Stimulated activated naive CD8-positive, alpha-beta T cell treated with anti-CD3 and anti-CD28 coated beads, Interleukin-15, amount 100 ng/mL, for 72 hours (primary cell): ENCODE measurements at regions not wholly inside any gene's neighbourhood (a gene's known extent, or its start where the extent isn't known, plus 50 kb on each side); places are given as distances from the start of the nearest gene placed in this dataset.

ENCODE experiments used
- ATAC-seq: fragments of 150-1000 bp; cut with Tn5 transposase; 2 replicates; pipeline ENCODE4 v1.10.0; 2021; ENCODE audit warnings: mild to moderate bottlenecking, moderate library complexity
- DNase-seq, 2 donors: peaks; one replicate each; pipeline ENCODE4 v3.0.0; 2021 to 2022
- H3K27ac Mint-ChIP-seq, 2 donors: one replicate each; pipeline ENCODE4 v1.8.0; 2022; ENCODE audit warnings: mild to moderate bottlenecking in 2 of 2, mixed read lengths in 2 of 2, moderate library complexity in 2 of 2
- H3K27me3 Mint-ChIP-seq: one replicate; pipeline ENCODE4 v1.8.0; 2022; ENCODE audit warnings: mixed read lengths
- H3K4me1 Mint-ChIP-seq: one replicate; pipeline ENCODE4 v1.8.0; 2022; ENCODE audit warnings: mild to moderate bottlenecking, mixed read lengths
- H3K4me3 Mint-ChIP-seq, 2 donors: one replicate each; pipeline ENCODE4 v1.8.0; 2022; ENCODE audit warnings: mild to moderate bottlenecking in 2 of 2, mixed read lengths in 2 of 2, moderate library complexity in 1 of 2
- H3K9me3 Mint-ChIP-seq, 2 donors: one replicate each; pipeline ENCODE4 v1.8.0; 2022; ENCODE audit warnings: mixed read lengths in 2 of 2

DNA sequence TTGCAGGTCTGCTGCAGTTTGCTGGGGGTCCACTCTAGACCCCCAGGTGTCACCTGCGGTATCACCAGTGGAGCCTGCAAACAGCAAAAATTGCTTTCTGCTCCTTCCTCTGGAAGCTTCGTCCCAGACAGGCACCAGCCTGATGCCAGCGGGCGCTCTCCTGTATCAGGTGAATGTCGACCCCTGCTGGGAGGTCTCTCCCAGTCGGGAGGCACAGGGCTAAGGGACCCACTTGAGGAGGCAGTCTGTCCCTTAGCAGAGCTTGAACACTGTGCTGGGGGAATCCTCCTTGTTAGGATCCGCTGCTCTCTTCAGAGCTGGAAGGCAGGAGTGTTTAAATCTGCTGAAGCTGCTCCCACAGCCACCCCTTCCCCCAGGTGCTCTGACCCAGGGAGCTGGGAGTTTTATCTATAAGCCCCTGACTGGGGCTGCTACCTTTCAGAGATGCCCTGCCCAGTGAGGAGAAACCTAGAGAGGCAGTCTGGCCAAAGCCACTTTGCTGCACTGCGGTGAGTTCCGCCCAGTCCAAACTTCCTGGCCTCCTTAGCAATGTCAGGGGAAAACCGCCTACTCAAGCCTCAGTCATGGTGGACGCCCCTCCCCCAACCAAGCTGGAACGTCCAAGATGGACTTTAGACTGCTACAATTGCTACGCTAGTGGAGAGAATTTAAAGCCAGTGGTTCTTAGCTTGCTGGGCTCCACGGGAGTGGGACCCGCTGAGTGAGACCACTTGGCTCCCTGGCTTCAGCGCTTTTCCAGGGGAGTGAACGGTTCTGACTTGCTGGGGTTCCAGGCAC, 652.5 kb downstream of the KCNJ3 start:
- Mint-ChIP-seq H3K27ac (no peak overlapping the region), H3K27me3 (no peaks in the 10 kb centered on the region)
- no peak for ATAC-seq

DNA sequence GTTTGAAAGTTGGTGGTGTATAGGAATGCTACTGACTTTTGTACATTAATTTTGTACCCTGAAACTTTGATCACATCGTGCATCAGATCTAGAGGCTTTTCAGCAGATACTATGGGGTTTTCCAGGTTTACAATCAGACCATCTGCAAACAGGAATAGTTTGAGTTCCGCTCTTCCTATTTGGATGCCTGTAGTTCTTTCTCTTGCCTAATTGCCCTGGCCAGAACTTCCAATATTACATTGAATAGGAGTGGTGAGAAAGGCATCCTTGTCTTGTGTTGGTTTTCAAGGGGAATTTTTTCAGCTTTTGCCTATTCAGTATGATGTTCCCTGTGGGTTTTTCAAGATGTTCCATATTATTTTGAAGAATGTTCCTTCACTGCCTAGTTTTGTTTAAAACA, 633.5 kb downstream of the KCNJ3 start:
- no peak overlapping the region for H3K4me3 Mint-ChIP-seq
- H3K27me3 Mint-ChIP-seq, result no peaks in the 10 kb centered on the region
- no peak overlapping the region for H3K27ac Mint-ChIP-seq
- H3K9me3 Mint-ChIP-seq, result peaks cover 0 to 6% of the 10 kb centered on the region in 2 donors
- DNase-seq (no peak), ATAC-seq (no peak)
- no peaks in the 10 kb centered on the region for H3K4me1 Mint-ChIP-seq

More for the DNA sequence above, 652.5 kb downstream of the KCNJ3 start:
- DNase-seq, result no peak
- Mint-ChIP-seq H3K4me3 (no peak overlapping the region), H3K9me3 (no peaks in the 10 kb centered on the region), H3K4me1 (no peaks in the 10 kb centered on the region)

DNA sequence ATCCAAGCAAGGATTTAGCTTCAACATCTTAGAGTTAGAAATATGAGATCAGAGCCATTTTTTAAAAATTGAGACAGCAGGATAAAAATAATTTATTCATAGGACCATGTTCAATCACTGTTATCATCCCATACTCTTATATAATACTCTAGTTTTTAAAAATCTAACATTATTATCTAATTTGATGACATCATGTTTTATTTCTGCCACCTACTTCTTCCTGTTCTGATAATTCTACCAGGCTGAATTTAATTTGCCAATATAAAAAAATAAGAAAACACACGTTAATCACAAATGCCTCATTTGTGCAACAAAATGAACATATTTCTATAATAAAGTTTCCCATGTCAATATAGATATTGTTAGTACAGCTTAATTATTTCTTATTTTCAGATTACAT, 621.7 kb downstream of the KCNJ3 start:
- no peak for DNase-seq
- Mint-ChIP-seq H3K9me3 (no peaks in the 10 kb centered on the region), H3K4me1 (no peaks in the 10 kb centered on the region), H3K27me3 (no peaks in the 10 kb centered on the region), H3K4me3 (no peak overlapping the region), H3K27ac (no peak overlapping the region)
- ATAC-seq, result no peak

DNA sequence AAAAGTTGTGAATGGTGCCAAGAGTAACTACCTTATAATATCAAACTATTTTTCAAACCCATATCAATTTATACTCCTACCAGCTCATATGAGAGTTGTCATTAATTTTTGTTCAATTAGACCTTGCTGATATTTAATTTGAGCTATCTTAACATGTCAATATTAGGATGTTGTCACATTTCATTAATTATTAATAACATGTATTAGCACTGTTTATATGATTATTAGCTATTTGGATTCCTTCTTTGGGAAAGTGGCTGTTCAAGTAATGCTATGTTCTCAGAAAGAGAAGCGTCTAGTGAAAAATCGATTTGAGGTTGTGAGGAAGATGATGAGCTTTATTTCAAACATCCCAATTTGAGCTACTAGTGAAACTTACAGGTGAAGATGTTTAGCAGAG, 620.2 kb downstream of the KCNJ3 start:
- Mint-ChIP-seq H3K4me1 (no peaks in the 10 kb centered on the region), H3K27ac (no peak overlapping the region), H3K9me3 (no peaks in the 10 kb centered on the region), H3K4me3 (no peak overlapping the region), H3K27me3 (no peaks in the 10 kb centered on the region)
- DNase-seq, result no peak
- no peak for ATAC-seq

DNA sequence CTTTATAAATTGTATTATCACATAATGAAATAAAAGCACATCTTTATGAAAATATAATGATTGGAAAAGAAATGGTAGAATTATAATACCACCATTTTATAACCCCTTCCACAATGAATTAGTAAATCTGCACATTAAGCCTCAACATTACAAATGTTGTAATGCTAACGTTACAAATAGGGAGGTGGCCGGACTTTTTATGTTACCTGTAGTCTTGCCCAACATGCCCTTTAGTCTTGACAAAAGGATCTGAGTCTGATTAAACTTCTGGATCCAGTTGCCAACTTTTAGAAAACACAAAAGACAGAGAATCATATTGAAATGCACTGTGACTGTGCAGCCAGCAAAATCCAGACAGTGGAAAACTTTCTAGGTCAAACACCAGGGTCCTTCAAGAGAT, 617.3 kb downstream of the KCNJ3 start:
- DNase-seq, result no peak
- H3K27ac Mint-ChIP-seq, result no peak overlapping the region
- H3K9me3 Mint-ChIP-seq, result no peaks in the 10 kb centered on the region
- no peaks in the 10 kb centered on the region for H3K4me1 Mint-ChIP-seq
- H3K4me3 Mint-ChIP-seq, result no peak overlapping the region
- H3K27me3 Mint-ChIP-seq, result no peaks in the 10 kb centered on the region
- no peak for ATAC-seq

DNA sequence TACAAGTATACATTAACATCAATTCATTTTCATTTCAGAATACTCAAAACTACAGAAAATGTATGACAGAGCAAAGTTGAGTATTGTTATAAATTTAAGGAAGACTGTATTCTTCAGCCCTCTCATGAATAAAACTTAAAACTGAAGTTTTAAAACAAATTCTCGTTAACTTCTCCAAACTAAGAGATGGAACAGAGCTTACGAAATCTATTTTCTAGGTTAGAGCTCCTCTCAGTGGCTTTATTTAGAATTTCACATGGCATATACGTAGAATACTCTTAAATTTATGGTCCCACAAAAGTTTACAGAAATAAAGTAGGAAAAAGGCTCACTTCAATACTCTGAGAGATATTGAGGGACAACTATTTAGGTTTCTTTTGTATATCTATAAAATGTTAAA, 612.1 kb downstream of the KCNJ3 start:
- Mint-ChIP-seq H3K9me3 (no peaks in the 10 kb centered on the region), H3K4me1 (no peaks in the 10 kb centered on the region), H3K27ac (no peak overlapping the region), H3K4me3 (no peak overlapping the region), H3K27me3 (no peaks in the 10 kb centered on the region)
- no peak for DNase-seq
- no peak for ATAC-seq

DNA sequence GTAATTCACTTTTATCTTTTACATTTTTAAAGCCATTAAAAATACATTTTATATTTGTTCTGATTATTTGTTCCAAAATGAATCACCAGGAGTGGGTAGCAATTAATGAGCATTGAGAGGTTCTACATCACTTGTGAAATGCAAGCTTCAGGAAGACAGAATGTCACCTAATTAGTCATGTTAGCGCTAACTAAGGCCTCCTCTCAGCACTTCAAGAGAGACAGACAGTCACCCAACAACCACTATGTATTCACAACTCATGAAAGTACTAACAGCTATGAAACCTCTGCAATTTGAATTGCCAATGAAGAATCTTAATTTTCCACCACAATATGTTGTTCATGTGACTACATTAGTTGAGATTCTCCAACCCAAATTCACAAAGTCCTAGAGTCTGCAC, 611.0 kb downstream of the KCNJ3 start:
- DNase-seq, result no peak
- Mint-ChIP-seq H3K27me3 (no peaks in the 10 kb centered on the region), H3K4me3 (no peak overlapping the region)

DNA sequence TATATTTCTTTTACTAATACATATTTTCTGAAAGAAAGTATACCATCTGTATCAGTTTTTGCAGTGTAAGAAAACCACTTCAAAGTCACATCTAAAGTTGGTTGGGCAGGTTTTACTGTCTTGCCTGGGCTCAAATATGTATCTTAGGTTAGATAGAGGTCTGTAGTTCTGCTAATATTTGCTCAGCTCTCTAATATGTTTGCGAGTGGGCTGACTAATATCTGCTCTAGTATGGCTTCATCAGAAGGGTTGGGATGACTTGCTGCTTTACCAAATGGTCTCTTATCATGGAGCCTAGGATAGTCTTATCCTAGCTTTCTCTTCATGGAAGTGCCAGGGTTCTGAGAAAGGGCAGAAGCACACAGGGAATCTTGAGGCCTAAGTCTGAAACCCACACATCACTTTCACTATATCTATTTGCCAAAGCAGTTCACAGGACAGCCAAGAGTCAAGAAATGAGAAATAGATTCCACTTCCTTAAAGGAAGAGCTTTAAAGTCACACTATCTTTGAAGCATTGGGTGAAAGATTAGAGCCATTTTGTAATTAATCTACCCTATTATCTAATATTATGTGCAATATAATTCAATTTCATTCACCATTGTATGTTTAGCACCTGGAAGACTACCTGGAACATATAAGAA, 610.0 kb downstream of the KCNJ3 start:
- Mint-ChIP-seq H3K27me3 (no peaks in the 10 kb centered on the region), H3K4me3 (no peak overlapping the region), H3K9me3 (no peaks in the 10 kb centered on the region), H3K27ac (no peak overlapping the region), H3K4me1 (no peaks in the 10 kb centered on the region)
- no peak for ATAC-seq
- no peak for DNase-seq

More for the DNA sequence above, 611.0 kb downstream of the KCNJ3 start:
- Mint-ChIP-seq H3K4me1 (no peaks in the 10 kb centered on the region), H3K9me3 (no peaks in the 10 kb centered on the region), H3K27ac (no peak overlapping the region)
- ATAC-seq, result no peak

DNA sequence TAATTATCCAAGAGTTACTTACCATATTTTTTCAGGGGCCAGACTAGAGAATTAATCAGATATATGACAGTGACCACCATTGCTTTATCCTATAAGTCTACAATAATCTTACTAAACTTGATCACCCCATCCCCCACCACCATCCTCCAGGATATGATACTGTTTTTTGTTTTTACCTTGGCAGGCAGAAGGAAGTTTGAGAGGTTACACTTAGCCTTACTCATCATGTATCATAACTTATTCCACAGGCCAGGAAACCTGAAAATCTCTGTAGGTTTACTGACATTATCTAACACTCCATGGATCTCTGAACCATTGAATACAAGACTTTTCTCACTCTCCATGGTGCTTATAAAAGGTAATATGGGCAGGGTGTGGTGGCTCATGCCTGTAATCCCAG, 602.7 kb downstream of the KCNJ3 start:
- Mint-ChIP-seq H3K4me3 (no peak overlapping the region), H3K27ac (no peak overlapping the region), H3K4me1 (no peaks in the 10 kb centered on the region), H3K27me3 (no peaks in the 10 kb centered on the region), H3K9me3 (no peaks in the 10 kb centered on the region)
- no peak for DNase-seq
- no peak for ATAC-seq

DNA sequence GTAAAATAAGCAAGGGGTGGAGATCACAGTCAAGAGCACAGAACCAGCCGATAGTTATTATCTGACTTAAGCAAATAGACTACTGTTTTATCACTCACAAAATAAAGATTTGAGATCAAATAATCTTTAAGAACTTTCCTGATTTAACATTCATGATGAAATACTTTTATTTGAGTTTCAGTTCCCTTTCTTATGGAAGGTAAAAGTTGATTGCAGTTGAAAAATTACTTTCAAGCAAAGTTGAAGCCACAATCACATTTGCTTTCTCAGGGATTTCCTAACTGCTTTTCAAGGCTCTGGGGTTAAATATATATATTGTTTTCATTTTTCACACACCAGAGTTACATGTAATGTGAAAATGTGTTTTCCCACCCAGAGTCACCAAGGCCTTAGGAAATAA, 599.5 kb downstream of the KCNJ3 start:
- no peak for DNase-seq
- Mint-ChIP-seq H3K27me3 (no peaks in the 10 kb centered on the region), H3K27ac (no peak overlapping the region), H3K4me1 (no peaks in the 10 kb centered on the region), H3K9me3 (no peaks in the 10 kb centered on the region), H3K4me3 (no peak overlapping the region)
- ATAC-seq, result no peak

DNA sequence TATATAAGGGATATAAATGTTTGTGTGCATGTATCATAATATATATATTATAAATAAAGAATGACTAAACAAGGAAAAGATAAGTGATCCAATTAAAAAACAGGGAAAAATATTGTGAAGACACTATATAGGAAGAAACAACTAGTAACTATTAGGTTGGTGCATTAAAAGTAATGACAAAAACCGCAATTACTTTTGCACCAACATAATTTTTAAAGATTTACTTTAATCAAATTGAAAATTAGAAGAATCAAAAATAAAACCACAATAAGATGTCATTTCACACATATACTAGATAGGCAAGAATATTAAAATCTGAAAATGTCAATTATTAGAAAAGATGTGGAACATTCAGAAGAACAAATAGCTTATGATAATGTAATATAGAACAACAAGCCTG, 595.9 kb downstream of the KCNJ3 start:
- ATAC-seq (no peak), DNase-seq (no peak)
- H3K4me1 Mint-ChIP-seq, result no peaks in the 10 kb centered on the region
- H3K9me3 Mint-ChIP-seq, result no peaks in the 10 kb centered on the region
- H3K27me3 Mint-ChIP-seq, result no peaks in the 10 kb centered on the region
- H3K27ac Mint-ChIP-seq, result no peak overlapping the region
- no peak overlapping the region for H3K4me3 Mint-ChIP-seq

DNA sequence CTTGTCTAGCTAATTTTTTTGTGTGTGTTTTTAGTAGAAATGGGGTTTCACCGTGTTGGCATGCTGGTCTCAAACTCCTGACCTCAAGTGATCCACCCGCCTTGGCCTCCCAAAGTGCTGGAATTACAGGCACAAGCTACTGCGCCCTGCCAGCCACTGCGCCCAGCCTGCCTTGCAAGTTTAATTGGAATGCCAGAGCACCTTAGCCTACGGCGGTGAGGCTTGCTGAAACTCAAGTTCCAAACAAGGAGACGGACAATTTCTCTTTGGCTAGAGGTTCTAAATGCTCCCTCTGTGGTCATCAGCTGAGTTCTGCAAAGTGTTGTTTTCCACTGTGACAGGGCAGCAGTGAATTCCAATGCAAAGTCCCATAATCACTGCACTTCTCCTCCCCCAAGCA, 583.4 kb downstream of the KCNJ3 start:
- ATAC-seq (no peak), DNase-seq (no peak)
- H3K4me3 Mint-ChIP-seq, result no peak overlapping the region
- no peaks in the 10 kb centered on the region for H3K27me3 Mint-ChIP-seq
- H3K27ac Mint-ChIP-seq, result no peak overlapping the region
- H3K9me3 Mint-ChIP-seq, result peaks cover 0 to 5% of the 10 kb centered on the region in 2 donors
- no peaks in the 10 kb centered on the region for H3K4me1 Mint-ChIP-seq

DNA sequence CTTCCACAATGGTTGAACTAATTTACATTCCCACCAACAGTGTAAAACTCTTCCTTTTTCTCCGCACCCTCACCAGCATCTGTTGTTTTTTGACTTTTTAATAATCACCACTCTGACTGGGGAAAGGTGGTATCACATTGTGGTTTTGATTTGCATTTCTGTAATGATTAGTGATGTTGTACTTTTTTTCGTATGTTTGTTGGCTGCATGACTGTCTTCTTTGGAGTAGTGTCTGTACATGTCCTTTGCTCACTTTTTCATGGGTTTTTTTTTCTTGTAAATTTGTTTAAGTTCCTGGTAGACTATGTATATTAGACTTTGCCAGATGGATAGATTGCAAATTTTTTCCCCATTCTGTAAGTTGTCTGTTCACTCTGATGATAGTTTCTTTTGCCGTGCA, 574.8 kb downstream of the KCNJ3 start:
- H3K27me3 Mint-ChIP-seq, result no peaks in the 10 kb centered on the region
- ATAC-seq (no peak), DNase-seq (no peak)
- H3K4me3 Mint-ChIP-seq, result no peak overlapping the region
- no peaks in the 10 kb centered on the region for H3K4me1 Mint-ChIP-seq
- H3K27ac Mint-ChIP-seq, result no peak overlapping the region
- H3K9me3 Mint-ChIP-seq, result peaks cover 0 to 10% of the 10 kb centered on the region in 2 donors

DNA sequence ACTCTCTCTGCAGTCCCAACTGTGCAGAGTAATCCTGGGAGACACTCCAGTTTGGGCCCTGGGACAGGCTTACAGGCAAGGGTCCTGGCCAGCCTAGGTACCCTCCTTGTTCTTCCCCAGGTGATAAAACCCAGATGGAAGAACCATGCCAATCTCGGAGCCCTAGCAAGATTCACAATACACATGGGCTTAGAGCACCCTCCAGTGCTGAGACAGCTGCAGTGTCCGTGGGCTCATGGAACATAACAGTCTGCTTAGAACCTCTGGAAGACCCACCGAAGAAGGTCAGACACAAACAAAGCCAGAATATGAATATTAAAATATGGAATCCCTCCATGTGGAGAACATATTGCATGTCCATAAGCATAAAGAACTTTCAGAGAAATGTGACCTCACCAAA, 568.1 kb downstream of the KCNJ3 start:
- no peak for ATAC-seq
- H3K27me3 Mint-ChIP-seq, result no peaks in the 10 kb centered on the region

DNA sequence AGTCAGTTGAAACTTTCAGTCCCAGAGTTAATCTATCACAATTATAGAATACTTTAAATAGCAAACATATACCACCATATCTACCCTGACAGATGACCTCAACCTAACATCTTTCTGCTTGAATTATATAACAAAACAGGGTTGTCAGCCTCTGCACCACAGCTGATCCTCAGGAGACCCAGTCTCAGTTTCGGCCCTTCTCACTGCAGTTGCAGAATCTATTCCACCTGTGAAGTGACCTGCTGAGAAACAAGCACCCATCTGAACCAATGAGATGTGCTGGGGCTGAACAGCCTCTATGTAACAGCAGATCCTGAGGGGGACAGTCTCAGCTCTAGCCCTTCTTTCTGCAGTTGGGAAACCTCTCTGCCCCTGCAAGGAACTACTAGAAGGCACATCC, 567.6 kb downstream of the KCNJ3 start:
- Mint-ChIP-seq H3K4me3 (no peak overlapping the region), H3K27ac (no peak overlapping the region), H3K4me1 (no peaks in the 10 kb centered on the region), H3K9me3 (peaks cover 0 to 4% of the 10 kb centered on the region in 2 donors), H3K27me3 (no peaks in the 10 kb centered on the region)
- no peak for ATAC-seq
- DNase-seq, result no peak

More for the DNA sequence above, 568.1 kb downstream of the KCNJ3 start:
- Mint-ChIP-seq H3K4me1 (no peaks in the 10 kb centered on the region), H3K27ac (peak overlapping the region in 1 of 2 donors; percentile 37), H3K4me3 (no peak overlapping the region), H3K9me3 (peaks cover 0 to 4% of the 10 kb centered on the region in 2 donors)
- DNase-seq, result no peak

DNA sequence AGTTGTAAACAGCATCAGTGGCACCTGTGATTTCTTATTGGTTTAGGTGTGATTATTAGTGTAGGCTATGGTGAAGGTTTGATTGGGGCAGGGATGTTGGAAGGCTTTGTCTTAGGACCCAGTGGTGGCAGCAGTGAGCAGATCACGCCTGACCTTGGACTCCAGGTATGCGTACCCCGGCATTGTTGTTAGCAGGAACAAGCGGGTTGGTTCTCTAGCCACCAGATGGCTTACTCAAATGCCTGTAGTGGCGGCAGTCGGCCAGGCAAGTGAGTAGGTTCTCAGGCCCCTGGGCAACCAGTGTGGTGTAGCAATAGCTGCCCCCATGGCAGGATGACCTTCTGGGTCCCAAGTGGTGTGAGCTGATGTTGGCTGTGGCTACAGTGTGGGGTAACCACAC, 558.3 kb downstream of the KCNJ3 start:
- H3K4me3 Mint-ChIP-seq, result no peak overlapping the region
- no peaks in the 10 kb centered on the region for H3K4me1 Mint-ChIP-seq
- no peaks in the 10 kb centered on the region for H3K27me3 Mint-ChIP-seq
- no peak for DNase-seq
- ATAC-seq, result no peak
- H3K9me3 Mint-ChIP-seq, result peaks cover 0 to 4% of the 10 kb centered on the region in 2 donors
- H3K27ac Mint-ChIP-seq, result no peak overlapping the region

DNA sequence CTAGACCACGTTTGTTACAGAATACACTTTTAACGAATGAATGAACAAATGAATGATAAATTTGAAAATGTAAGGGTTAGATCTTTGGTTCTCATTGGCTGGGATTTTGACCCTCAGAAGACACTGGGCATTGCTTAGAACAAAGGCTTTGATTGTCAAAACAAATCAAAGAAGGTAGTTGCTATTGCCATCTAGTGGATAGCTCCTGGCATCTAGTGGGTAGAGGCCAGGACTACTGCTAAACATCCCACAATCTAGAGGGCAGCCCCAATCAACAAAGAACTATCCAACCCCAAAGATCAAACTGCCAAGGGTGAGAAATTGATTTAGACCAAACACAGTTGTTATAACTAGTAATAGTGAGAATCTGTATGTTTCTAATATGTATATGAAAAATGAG, 552.3 kb downstream of the KCNJ3 start:
- no peak overlapping the region for H3K4me3 Mint-ChIP-seq
- no peak overlapping the region for H3K27ac Mint-ChIP-seq
- ATAC-seq, result no peak
- H3K4me1 Mint-ChIP-seq, result no peaks in the 10 kb centered on the region
- no peaks in the 10 kb centered on the region for H3K27me3 Mint-ChIP-seq
- no peak for DNase-seq
- H3K9me3 Mint-ChIP-seq, result no peaks in the 10 kb centered on the region
